ENCODE measurements at regions not wholly inside any gene's neighbourhood (a gene's known extent, or its start where the extent isn't known, plus 50 kb on each side); places are given as distances from the start of the nearest gene placed in this dataset.

- H3K9me3 ChIP-seq = no peaks in the 10 kb centered on the region
- WGBS = 91% methylated on average over 2 of the region's 2 CpGs
- no peaks in the 10 kb centered on the region for H3K36me3 ChIP-seq
- no peak for DNase-seq (ENCODE audit: extremely low spot score)
- H3K4me3 ChIP-seq = no peak overlapping the region
- H3K27ac ChIP-seq (replicated peaks in 1 of 4) = no peak overlapping the region
- H3K4me1 ChIP-seq = no peaks in the 10 kb centered on the region
- intact Hi-C loops (cut with DNase I) = no loop called here
- H3K27me3 ChIP-seq = no peaks in the 10 kb centered on the region
- TF ChIP-seq POLR2A (IDR thresholded peaks at IDR 0.05; ENCODE audit: low read depth) (no peak), POLR2AphosphoS5 (IDR thresholded peaks at IDR 0.05) (no peak), CTCF (IDR thresholded peaks at IDR 0.05) (no peak), EP300 (IDR thresholded peaks at IDR 0.05) (no peak)
Measured at GRCh38 chr13:103184413-103184812, 118.2 kb upstream of the SLC10A2 start.

GRCh38 chr13:103178986-103179943 lies 113.0 kb upstream of the SLC10A2 start:
- no peaks in the 10 kb centered on the region for H3K36me3 ChIP-seq
- no peaks in the 10 kb centered on the region for H3K4me1 ChIP-seq
- H3K4me3 ChIP-seq = no peak overlapping the region
- DNase-seq (ENCODE audit: extremely low spot score) = no peak
- TF ChIP-seq EP300 (IDR thresholded peaks at IDR 0.05) (no peak), POLR2AphosphoS5 (IDR thresholded peaks at IDR 0.05) (no peak)
- intact Hi-C loops (cut with DNase I) = no loop called here
- no peaks in the 10 kb centered on the region for H3K27me3 ChIP-seq
- H3K9me3 ChIP-seq = no peaks in the 10 kb centered on the region
- WGBS = 83% methylated on average over 10 of the region's 10 CpGs
- no peak overlapping the region for H3K27ac ChIP-seq (replicated peaks in 1 of 4)

- H3K27me3 ChIP-seq = no peaks in the 10 kb centered on the region
- H3K4me1 ChIP-seq = no peaks in the 10 kb centered on the region
- no peaks in the 10 kb centered on the region for H3K9me3 ChIP-seq
- no peak for DNase-seq (ENCODE audit: extremely low spot score)
- no peaks in the 10 kb centered on the region for H3K36me3 ChIP-seq
- H3K27ac ChIP-seq (replicated peaks in 1 of 4) = no peak overlapping the region
- H3K4me3 ChIP-seq = no peak overlapping the region
- WGBS = 90% methylated on average over 6 of the region's 6 CpGs
- TF ChIP-seq POLR2A (IDR thresholded peaks at IDR 0.05; ENCODE audit: low read depth) (no peak), EP300 (IDR thresholded peaks at IDR 0.05) (no peak), CTCF (IDR thresholded peaks at IDR 0.05) (no peak), POLR2AphosphoS5 (IDR thresholded peaks at IDR 0.05) (no peak)
- intact Hi-C loops (cut with DNase I) = no loop called here
Measured at GRCh38 chr13:103174966-103175365, 108.7 kb upstream of the SLC10A2 start.

- Histone ChIP-seq H3K27ac (replicated peaks in 1 of 4) (no peak overlapping the region), H3K36me3 (no peaks in the 10 kb centered on the region), H3K27me3 (no peaks in the 10 kb centered on the region), H3K4me1 (no peaks in the 10 kb centered on the region), H3K4me3 (no peak overlapping the region), H3K9me3 (no peaks in the 10 kb centered on the region)
- intact Hi-C loops (cut with DNase I) = no loop called here
- DNase-seq (ENCODE audit: extremely low spot score) = no peak
- TF ChIP-seq CTCF (IDR thresholded peaks at IDR 0.05) (no peak), EP300 (IDR thresholded peaks at IDR 0.05) (no peak), POLR2AphosphoS5 (IDR thresholded peaks at IDR 0.05) (no peak), POLR2A (IDR thresholded peaks at IDR 0.05; ENCODE audit: low read depth) (no peak)
- WGBS = 91% methylated on average over 16 of the region's 16 CpGs
Measured at GRCh38 chr13:103168901-103169508, 102.8 kb upstream of the SLC10A2 start.

- no peak for DNase-seq (ENCODE audit: extremely low spot score)
- Histone ChIP-seq H3K4me3 (no peak overlapping the region), H3K9me3 (no peaks in the 10 kb centered on the region), H3K27ac (replicated peaks in 1 of 4) (no peak overlapping the region), H3K27me3 (no peaks in the 10 kb centered on the region), H3K36me3 (no peaks in the 10 kb centered on the region), H3K4me1 (no peaks in the 10 kb centered on the region)
- TF ChIP-seq CTCF (IDR thresholded peaks at IDR 0.05) (no peak), POLR2AphosphoS5 (IDR thresholded peaks at IDR 0.05) (no peak), EP300 (IDR thresholded peaks at IDR 0.05) (no peak), POLR2A (IDR thresholded peaks at IDR 0.05; ENCODE audit: low read depth) (no peak)
- 78% methylated on average over 1 of the region's 1 CpG for WGBS
- intact Hi-C loops (cut with DNase I) = no loop called here
Measured at GRCh38 chr13:103164251-103164650, 98.0 kb upstream of the SLC10A2 start.

Measured in esophagus muscularis mucosa (tissue), 4 donors.